ENCODE measurements at regions not wholly inside any gene's neighbourhood (a gene's known extent, or its start where the extent isn't known, plus 50 kb on each side); places are given as distances from the start of the nearest gene placed in this dataset.

DNA sequence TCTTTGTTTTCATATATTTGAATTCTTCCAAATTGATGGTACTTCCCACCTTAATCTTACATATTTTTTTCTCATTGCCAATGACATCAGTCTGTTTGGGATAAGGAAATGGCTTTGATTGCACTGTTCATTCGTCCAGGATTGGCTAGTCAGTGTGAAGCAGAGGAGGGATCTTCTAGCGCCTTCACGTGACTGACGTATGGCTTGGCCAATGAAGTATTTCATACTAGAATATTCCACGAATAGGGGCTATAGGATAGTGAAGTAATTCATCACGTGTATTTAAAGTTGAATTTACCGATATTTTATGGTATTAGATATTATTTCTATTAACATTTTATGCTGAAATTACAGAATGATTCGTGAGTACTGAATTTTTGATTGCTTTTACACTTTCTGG lies 178.7 kb upstream of the ZFHX3 start:
- Histone ChIP-seq H4K20me1 (ENCODE audit: low read length) (no peaks in the 10 kb centered on the region), H3K4me1 (ENCODE audit: insufficient read depth, low read length) (no peaks in the 10 kb centered on the region), H3K9me2 (replicated peaks; ENCODE audit: low read length) (no peaks in the 10 kb centered on the region), H3K27me3 (ENCODE audit: low read length) (peaks cover 19% of the 10 kb centered on the region), H3K9me3 (ENCODE audit: low read length) (no peaks in the 10 kb centered on the region), H3K36me3 (ENCODE audit: low read depth, low read length) (no peaks in the 10 kb centered on the region), H3K4me2 (ENCODE audit: low read length) (no peak overlapping the region), H3K79me2 (ENCODE audit: low read length) (no peaks in the 10 kb centered on the region), H3K4me3 (ENCODE audit: low read length) (no peak overlapping the region), H2AFZ (ENCODE audit: low read length) (no peak overlapping the region), H3K9ac (ENCODE audit: low read length) (no peak overlapping the region), H3K27ac (ENCODE audit: low read length) (no peak overlapping the region), H3F3A (ENCODE audit: low read length, unreplicated experiment) (no peaks in the 10 kb centered on the region)
- ChIA-PET CTCF (no interaction called here), POLR2A (ENCODE audit: unreplicated experiment) (no interaction called here)
- TF ChIP-seq EZH2 (IDR thresholded peaks at IDR 0.05; ENCODE audit: low read length, unreplicated experiment) (no peak), CTCF (conservative IDR thresholded peaks at IDR 0.05; ENCODE audit: low read depth, low read length) (no peak)
- BruUV-seq (replicated peaks): no TSS peak
- DNase-seq (no peak), ATAC-seq (no peak)
- intact Hi-C loops (cut with micrococcal nuclease): no loop called here

GRCh38 chr16:73225983-73226382 lies 178.1 kb upstream of the ZFHX3 start:
- H3F3A ChIP-seq (ENCODE audit: low read length, unreplicated experiment): no peaks in the 10 kb centered on the region
- no peak overlapping the region for H3K4me2 ChIP-seq (ENCODE audit: low read length)
- ChIA-PET POLR2A (ENCODE audit: unreplicated experiment) (no interaction called here), CTCF (no interaction called here)
- H3K27ac ChIP-seq (ENCODE audit: low read length): no peak overlapping the region
- no peaks in the 10 kb centered on the region for H4K20me1 ChIP-seq (ENCODE audit: low read length)
- H3K9me2 ChIP-seq (replicated peaks; ENCODE audit: low read length): no peaks in the 10 kb centered on the region
- no peaks in the 10 kb centered on the region for H3K4me1 ChIP-seq (ENCODE audit: insufficient read depth, low read length)
- no peak for TF ChIP-seq CTCF (conservative IDR thresholded peaks at IDR 0.05; ENCODE audit: low read depth, low read length)
- TF ChIP-seq EZH2 (IDR thresholded peaks at IDR 0.05; ENCODE audit: low read length, unreplicated experiment): no peak
- TF ChIP-seq EZH2phosphoT487 (IDR thresholded peaks at IDR 0.05; ENCODE audit: borderline replicate concordance, low read length): no peak
- ATAC-seq (no peak), DNase-seq (no peak)
- intact Hi-C loops (cut with micrococcal nuclease): no loop called here
- peaks cover 16% of the 10 kb centered on the region for H3K27me3 ChIP-seq (ENCODE audit: low read length)
- H3K9me3 ChIP-seq (ENCODE audit: low read length): no peaks in the 10 kb centered on the region
- H3K4me3 ChIP-seq (ENCODE audit: low read length): no peak overlapping the region
- no peak overlapping the region for H3K9ac ChIP-seq (ENCODE audit: low read length)
- no peaks in the 10 kb centered on the region for H3K36me3 ChIP-seq (ENCODE audit: low read depth, low read length)
- H2AFZ ChIP-seq (ENCODE audit: low read length): no peak overlapping the region
- no TSS peak for BruUV-seq (replicated peaks)
- H3K79me2 ChIP-seq (ENCODE audit: low read length): no peaks in the 10 kb centered on the region

GRCh38 chr16:73220836-73221235 lies 172.9 kb upstream of the ZFHX3 start:
- Histone ChIP-seq H3K4me3 (ENCODE audit: low read length) (no peak overlapping the region), H2AFZ (ENCODE audit: low read length) (no peak overlapping the region), H3K36me3 (ENCODE audit: low read depth, low read length) (no peaks in the 10 kb centered on the region), H3F3A (ENCODE audit: low read length, unreplicated experiment) (no peaks in the 10 kb centered on the region), H3K27ac (ENCODE audit: low read length) (no peak overlapping the region), H3K27me3 (ENCODE audit: low read length) (peaks cover 16% of the 10 kb centered on the region), H3K4me1 (ENCODE audit: insufficient read depth, low read length) (no peaks in the 10 kb centered on the region), H3K9me2 (replicated peaks; ENCODE audit: low read length) (no peaks in the 10 kb centered on the region), H4K20me1 (ENCODE audit: low read length) (no peaks in the 10 kb centered on the region), H3K9ac (ENCODE audit: low read length) (no peak overlapping the region), H3K79me2 (ENCODE audit: low read length) (no peaks in the 10 kb centered on the region), H3K4me2 (ENCODE audit: low read length) (no peak overlapping the region), H3K9me3 (ENCODE audit: low read length) (no peaks in the 10 kb centered on the region)
- TF ChIP-seq EZH2 (IDR thresholded peaks at IDR 0.05; ENCODE audit: low read length, unreplicated experiment) (no peak), CTCF (conservative IDR thresholded peaks at IDR 0.05; ENCODE audit: low read depth, low read length) (no peak), EZH2phosphoT487 (IDR thresholded peaks at IDR 0.05; ENCODE audit: borderline replicate concordance, low read length) (no peak)
- CTCF ChIA-PET: no interaction called here
- POLR2A ChIA-PET (ENCODE audit: unreplicated experiment): no interaction called here
- intact Hi-C loops (cut with micrococcal nuclease): no loop called here
- DNase-seq (no peak), ATAC-seq (no peak)
- no TSS peak for BruUV-seq (replicated peaks)

Data from PC-3 (cell line).